ENCODE measurements at regions not wholly inside any gene's neighbourhood (a gene's known extent, or its start where the extent isn't known, plus 50 kb on each side); places are given as distances from the start of the nearest gene placed in this dataset.

DNA sequence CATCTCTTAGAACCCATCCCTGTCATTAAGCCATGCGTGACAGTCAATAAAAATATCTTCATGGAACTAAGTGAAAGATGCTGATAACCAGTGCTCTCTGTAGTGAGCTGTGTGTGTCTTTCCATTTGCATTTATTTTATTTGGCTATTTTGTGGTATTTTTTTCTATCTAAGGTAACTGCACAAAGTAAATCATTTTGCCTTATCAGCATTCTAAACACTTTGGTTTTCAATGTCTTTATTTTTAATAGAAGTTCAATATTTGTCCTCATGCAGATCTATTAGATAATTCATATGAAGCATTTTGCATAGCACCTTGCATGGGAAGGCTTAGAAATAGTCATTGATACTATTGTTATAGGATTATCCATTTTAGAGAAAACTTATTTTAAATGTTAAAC lies 163.6 kb upstream of the TANK start:
- no peaks in the 10 kb centered on the region for H3K27me3 Mint-ChIP-seq (ENCODE audit: low read depth)
- DNase-seq (ENCODE audit: low spot score in 2 of 2, unreplicated experiment in 2 of 2): no peak
- TF ChIP-seq, protein P1, sequence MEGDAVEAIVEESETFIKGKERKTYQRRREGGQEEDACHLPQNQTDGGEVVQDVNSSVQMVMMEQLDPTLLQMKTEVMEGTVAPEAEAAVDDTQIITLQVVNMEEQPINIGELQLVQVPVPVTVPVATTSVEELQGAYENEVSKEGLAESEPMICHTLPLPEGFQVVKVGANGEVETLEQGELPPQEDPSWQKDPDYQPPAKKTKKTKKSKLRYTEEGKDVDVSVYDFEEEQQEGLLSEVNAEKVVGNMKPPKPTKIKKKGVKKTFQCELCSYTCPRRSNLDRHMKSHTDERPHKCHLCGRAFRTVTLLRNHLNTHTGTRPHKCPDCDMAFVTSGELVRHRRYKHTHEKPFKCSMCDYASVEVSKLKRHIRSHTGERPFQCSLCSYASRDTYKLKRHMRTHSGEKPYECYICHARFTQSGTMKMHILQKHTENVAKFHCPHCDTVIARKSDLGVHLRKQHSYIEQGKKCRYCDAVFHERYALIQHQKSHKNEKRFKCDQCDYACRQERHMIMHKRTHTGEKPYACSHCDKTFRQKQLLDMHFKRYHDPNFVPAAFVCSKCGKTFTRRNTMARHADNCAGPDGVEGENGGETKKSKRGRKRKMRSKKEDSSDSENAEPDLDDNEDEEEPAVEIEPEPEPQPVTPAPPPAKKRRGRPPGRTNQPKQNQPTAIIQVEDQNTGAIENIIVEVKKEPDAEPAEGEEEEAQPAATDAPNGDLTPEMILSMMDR (IDR thresholded peaks at IDR 0.05; ENCODE audit: unreplicated experiment): no peak
- no peaks in the 10 kb centered on the region for H3K36me3 Mint-ChIP-seq
- H3K4me3 Mint-ChIP-seq: no peak overlapping the region
- no peak overlapping the region for H3K27ac Mint-ChIP-seq
- peaks cover 12% of the 10 kb centered on the region for H3K4me1 Mint-ChIP-seq
- H3K9me3 Mint-ChIP-seq: no peaks in the 10 kb centered on the region

DNA sequence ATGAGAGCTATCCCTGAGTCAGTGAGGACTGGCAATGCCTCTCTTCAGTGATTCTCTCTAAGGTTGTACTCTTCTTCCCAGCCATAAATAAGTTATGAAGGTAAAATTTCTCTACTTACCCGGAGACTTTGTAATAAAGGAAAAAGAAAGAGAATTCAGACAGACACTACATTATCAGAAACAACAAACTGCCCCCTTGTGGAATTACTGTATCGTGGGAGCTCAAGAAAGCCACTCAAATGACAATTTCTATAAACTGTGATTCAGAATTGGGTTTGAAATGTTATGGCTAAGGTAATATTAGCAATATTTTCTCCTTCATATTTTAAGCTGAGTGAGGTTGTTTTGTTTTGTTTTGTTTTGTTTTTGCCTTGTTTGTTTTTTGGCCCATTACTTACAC lies 155.8 kb upstream of the TANK start:
- no peaks in the 10 kb centered on the region for H3K4me1 Mint-ChIP-seq
- H3K9me3 Mint-ChIP-seq: no peaks in the 10 kb centered on the region
- no peak overlapping the region for H3K4me3 Mint-ChIP-seq
- H3K27me3 Mint-ChIP-seq (ENCODE audit: low read depth): no peaks in the 10 kb centered on the region
- no peak overlapping the region for H3K27ac Mint-ChIP-seq
- H3K36me3 Mint-ChIP-seq: no peaks in the 10 kb centered on the region
- TF ChIP-seq, protein P1 (IDR thresholded peaks at IDR 0.05; ENCODE audit: unreplicated experiment): no peak
- DNase-seq (ENCODE audit: low spot score in 2 of 2, unreplicated experiment in 2 of 2): no peak

DNA sequence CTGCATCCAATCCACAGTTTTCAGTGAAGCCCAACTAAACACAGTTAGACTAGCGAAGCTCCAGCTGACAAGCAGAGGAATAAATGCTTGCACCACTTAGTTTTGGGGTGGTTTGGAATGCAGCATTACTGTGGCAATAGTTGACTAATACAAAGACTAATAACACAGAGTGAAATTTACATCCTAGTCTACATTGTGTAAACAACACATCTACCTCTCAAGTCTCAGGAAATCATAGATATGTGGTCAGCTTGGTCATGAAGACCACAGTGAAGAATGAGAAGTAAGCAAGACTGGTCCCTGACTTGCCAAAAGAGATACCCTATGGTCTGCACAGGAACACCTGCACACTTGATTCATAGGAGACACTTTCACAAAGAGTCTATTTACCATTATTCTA lies 155.1 kb upstream of the TANK start:
- H3K27me3 Mint-ChIP-seq (ENCODE audit: low read depth): no peaks in the 10 kb centered on the region
- DNase-seq (ENCODE audit: low spot score in 2 of 2, unreplicated experiment in 2 of 2): no peak
- TF ChIP-seq, protein P1 (IDR thresholded peaks at IDR 0.05; ENCODE audit: unreplicated experiment): no peak
- H3K36me3 Mint-ChIP-seq: no peaks in the 10 kb centered on the region
- H3K9me3 Mint-ChIP-seq: no peaks in the 10 kb centered on the region
- no peak overlapping the region for H3K4me3 Mint-ChIP-seq
- no peaks in the 10 kb centered on the region for H3K4me1 Mint-ChIP-seq
- H3K27ac Mint-ChIP-seq: no peak overlapping the region

DNA sequence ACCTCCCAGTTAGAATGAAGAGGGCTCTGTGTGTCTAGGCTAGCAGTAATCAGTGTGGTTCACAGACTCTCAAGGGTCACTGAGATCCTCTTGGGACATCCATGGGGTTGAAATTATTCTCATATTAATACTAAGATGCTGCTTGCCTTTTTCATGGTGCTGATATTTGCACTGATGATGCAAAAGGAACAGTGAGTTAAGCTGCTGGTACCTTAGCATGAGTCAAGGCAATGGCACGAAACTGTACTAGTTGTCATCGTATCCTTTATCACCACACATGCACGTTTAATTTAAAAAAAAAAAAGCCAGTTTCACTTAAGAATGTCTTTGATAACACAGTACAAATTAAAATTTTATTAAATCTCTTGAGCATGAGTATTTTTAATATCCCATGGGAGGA lies 151.9 kb upstream of the TANK start:
- Mint-ChIP-seq H3K36me3 (no peaks in the 10 kb centered on the region), H3K4me1 (no peaks in the 10 kb centered on the region), H3K9me3 (peaks cover 4% of the 10 kb centered on the region), H3K27ac (no peak overlapping the region), H3K27me3 (ENCODE audit: low read depth) (no peaks in the 10 kb centered on the region), H3K4me3 (no peak overlapping the region)
- TF ChIP-seq, protein P1 (IDR thresholded peaks at IDR 0.05; ENCODE audit: unreplicated experiment): no peak
- DNase-seq (ENCODE audit: low spot score in 2 of 2, unreplicated experiment in 2 of 2): no peak

DNA sequence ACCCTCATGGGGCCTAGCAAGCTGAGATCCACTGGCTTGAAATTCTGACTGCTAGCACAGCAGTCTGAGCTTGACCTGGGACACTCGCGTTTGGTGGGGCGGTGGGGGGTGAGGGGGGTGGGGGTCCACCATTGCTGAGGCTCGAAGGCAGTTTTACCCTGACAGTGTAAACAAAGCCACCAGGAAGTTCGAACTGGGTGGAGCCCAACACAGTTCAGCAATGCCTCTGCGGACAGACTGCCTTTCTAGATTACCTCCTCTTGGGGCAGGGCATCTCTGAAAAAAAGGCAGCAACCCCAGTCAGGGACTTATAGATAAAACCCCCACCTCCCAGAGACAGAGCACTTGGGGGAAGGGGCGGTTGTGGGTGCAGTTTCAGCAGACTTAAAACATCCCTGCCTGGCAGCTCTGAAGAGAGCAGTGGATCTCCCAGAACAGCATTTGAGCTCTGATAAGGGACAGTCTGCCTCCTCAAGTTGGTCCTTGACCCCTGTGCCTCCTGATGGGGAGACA lies 149.7 kb upstream of the TANK start:
- no peaks in the 10 kb centered on the region for H3K27me3 Mint-ChIP-seq (ENCODE audit: low read depth)
- no peak for DNase-seq (ENCODE audit: low spot score in 2 of 2, unreplicated experiment in 2 of 2)
- peaks cover 19% of the 10 kb centered on the region for H3K9me3 Mint-ChIP-seq
- no peak overlapping the region for H3K27ac Mint-ChIP-seq
- TF ChIP-seq, protein P1 (IDR thresholded peaks at IDR 0.05; ENCODE audit: unreplicated experiment): no peak
- H3K4me3 Mint-ChIP-seq: no peak overlapping the region
- H3K4me1 Mint-ChIP-seq: no peaks in the 10 kb centered on the region
- H3K36me3 Mint-ChIP-seq: no peaks in the 10 kb centered on the region
